Fibroblast of lung (primary cell): ENCODE measurements at regions not wholly inside any gene's neighbourhood (a gene's known extent, or its start where the extent isn't known, plus 50 kb on each side); places are given as distances from the start of the nearest gene placed in this dataset.
A peak's percentile ranks its signal among the peaks of the same experiment; 100 is the strongest.
"Not testable (repeated sequence)": the region's sequence is repeated elsewhere in the genome, so short reads cannot be mapped to it uniquely, and the experiment has no call there.

Experiments
- DNase-seq, 2 donors: peaks; one replicate each; pipeline versions ENCODE4 v3.0.0 to v3.0.0-alpha.2; 2010; ENCODE audit warnings: low read depth in 2 of 2
- H2AFZ ChIP-seq: 2 replicates; pipeline ENCODE4 v1.5.1; 2012; ENCODE audit warnings: low read length, control low read depth, inconsistent platforms
- H3K27ac ChIP-seq: 2 replicates; pipeline ENCODE4 v1.5.1; 2011; ENCODE audit warnings: low read length, control low read depth; ENCODE audit not compliant: insufficient read depth
- H3K27me3 ChIP-seq: 2 replicates; pipeline ENCODE4 v1.5.1; 2011; ENCODE audit warnings: mild to moderate bottlenecking, low read length; ENCODE audit not compliant: control insufficient read depth, insufficient read depth
- H3K36me3 ChIP-seq: 2 replicates; pipeline ENCODE4 v1.5.1; 2011; ENCODE audit warnings: low read length; ENCODE audit not compliant: control insufficient read depth, insufficient read depth
- H3K4me1 ChIP-seq: 2 replicates; pipeline ENCODE4 v1.5.1; 2011; ENCODE audit warnings: low read length; ENCODE audit not compliant: control insufficient read depth, insufficient read depth; ENCODE audit errors: extremely low read depth
- H3K4me2 ChIP-seq: 2 replicates; pipeline ENCODE4 v1.5.1; 2011; ENCODE audit warnings: low read length, control low read depth; ENCODE audit not compliant: insufficient read depth; ENCODE audit errors: extremely low read depth
- H3K4me3 ChIP-seq, 4 experiments: fragments of 200-600 bp in 1 of 4; sonication (generic) in 1 of 4; replicated peaks in 1 of 4; 2 replicates each; pipeline ENCODE4 v1.5.1; 2011 to 2016; ENCODE audit warnings: low read length in 4 of 4, low read depth in 3 of 4, mild to moderate bottlenecking in 3 of 4, control low read depth in 2 of 4, inconsistent platforms in 1 of 4, mixed read lengths in 1 of 4; ENCODE audit not compliant: insufficient read depth in 1 of 4; ENCODE audit errors: control extremely low read depth in 1 of 4
- H3K79me2 ChIP-seq: 2 replicates; pipeline ENCODE4 v1.5.1; 2012; ENCODE audit warnings: mild to moderate bottlenecking, low read length, inconsistent platforms; ENCODE audit not compliant: control insufficient read depth, insufficient read depth
- H3K9ac ChIP-seq: 2 replicates; pipeline ENCODE4 v1.5.1; 2011; ENCODE audit warnings: mild to moderate bottlenecking, low read length, control low read depth; ENCODE audit not compliant: insufficient read depth
- H3K9me3 ChIP-seq: 2 replicates; pipeline ENCODE4 v1.5.1; 2012; ENCODE audit warnings: low read depth, low read length; ENCODE audit not compliant: control insufficient read depth, insufficient read depth
- H4K20me1 ChIP-seq: 2 replicates; pipeline ENCODE4 v1.5.1; 2011; ENCODE audit warnings: low read length; ENCODE audit not compliant: control insufficient read depth, insufficient read depth; ENCODE audit errors: extremely low read depth
- EZH2 ChIP-seq: IDR thresholded peaks from 2 replicates; pipeline ENCODE4 v1.5.1; 2012; ENCODE audit warnings: low read length, control low read depth, mild to moderate bottlenecking; ENCODE audit errors: missing control alignments
- TF ChIP-seq, protein P1 (sequence below), 2 donors: IDR thresholded peaks in 1 of 2; conservative IDR thresholded peaks in 1 of 2; 1 replicate in 1 of 2; 2 replicates in 1 of 2; pipeline ENCODE4 v1.5.1; 2011 to 2012; ENCODE audit warnings: low read length in 2 of 2, control low read depth in 1 of 2, inconsistent platforms in 1 of 2, low read depth in 1 of 2, mild to moderate bottlenecking in 1 of 2

DNA sequence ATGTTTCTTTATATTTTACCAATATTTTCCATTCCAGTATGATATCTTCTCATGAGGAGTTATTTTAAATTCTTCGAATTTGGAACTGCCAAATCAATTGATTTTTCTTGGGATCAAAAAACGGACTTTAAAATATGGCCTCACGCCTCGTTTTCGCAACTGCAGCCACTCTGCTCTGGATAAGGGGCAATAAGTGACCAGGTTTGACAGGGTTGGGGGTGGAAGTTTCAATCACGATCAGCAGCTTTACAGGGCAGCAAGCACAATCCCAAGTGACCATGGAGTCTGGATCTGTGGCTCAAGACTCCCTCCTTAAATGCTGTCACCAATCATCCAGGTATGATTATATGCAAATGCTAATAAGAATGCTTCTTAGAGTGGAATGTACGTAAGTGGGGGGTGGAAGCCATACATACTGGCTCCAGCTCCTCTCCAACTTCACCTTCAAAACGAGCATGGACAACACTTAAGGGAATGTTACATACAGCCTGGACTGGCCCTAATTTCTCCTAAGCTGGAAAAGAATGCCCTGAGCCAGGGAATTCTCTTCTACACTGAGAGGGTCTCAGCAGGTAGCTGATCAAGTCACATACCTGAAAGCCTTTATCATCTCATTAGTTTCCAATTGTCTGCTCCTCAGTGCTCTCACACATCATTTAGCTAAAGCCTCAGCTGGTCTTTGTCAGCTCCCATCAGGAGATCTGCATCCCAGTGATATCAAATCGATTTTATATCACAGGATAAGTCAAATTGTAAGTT is 176.9 kb upstream of the DCAF8L1 start:
- Histone ChIP-seq H3K4me3 (no peak overlapping the region), H3K4me2 (no peak overlapping the region), H3K27me3 (no peaks in the 10 kb centered on the region), H3K9ac (no peak overlapping the region), H3K79me2 (no peaks in the 10 kb centered on the region), H4K20me1 (no peaks in the 10 kb centered on the region), H3K9me3 (no peaks in the 10 kb centered on the region), H2AFZ (no peak overlapping the region), H3K36me3 (no peaks in the 10 kb centered on the region), H3K4me1 (no peaks in the 10 kb centered on the region), H3K27ac (no peak overlapping the region)
- DNase-seq = no peak
- TF ChIP-seq EZH2 = no peak
- TF ChIP-seq, protein P1, sequence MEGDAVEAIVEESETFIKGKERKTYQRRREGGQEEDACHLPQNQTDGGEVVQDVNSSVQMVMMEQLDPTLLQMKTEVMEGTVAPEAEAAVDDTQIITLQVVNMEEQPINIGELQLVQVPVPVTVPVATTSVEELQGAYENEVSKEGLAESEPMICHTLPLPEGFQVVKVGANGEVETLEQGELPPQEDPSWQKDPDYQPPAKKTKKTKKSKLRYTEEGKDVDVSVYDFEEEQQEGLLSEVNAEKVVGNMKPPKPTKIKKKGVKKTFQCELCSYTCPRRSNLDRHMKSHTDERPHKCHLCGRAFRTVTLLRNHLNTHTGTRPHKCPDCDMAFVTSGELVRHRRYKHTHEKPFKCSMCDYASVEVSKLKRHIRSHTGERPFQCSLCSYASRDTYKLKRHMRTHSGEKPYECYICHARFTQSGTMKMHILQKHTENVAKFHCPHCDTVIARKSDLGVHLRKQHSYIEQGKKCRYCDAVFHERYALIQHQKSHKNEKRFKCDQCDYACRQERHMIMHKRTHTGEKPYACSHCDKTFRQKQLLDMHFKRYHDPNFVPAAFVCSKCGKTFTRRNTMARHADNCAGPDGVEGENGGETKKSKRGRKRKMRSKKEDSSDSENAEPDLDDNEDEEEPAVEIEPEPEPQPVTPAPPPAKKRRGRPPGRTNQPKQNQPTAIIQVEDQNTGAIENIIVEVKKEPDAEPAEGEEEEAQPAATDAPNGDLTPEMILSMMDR (conservative IDR thresholded peaks at IDR 0.05 in 1 of 2, IDR thresholded peaks at IDR 0.05 in 1 of 2; ENCODE audit: low read depth in 1 of 2, low read length in 2 of 2) = no peak

DNA sequence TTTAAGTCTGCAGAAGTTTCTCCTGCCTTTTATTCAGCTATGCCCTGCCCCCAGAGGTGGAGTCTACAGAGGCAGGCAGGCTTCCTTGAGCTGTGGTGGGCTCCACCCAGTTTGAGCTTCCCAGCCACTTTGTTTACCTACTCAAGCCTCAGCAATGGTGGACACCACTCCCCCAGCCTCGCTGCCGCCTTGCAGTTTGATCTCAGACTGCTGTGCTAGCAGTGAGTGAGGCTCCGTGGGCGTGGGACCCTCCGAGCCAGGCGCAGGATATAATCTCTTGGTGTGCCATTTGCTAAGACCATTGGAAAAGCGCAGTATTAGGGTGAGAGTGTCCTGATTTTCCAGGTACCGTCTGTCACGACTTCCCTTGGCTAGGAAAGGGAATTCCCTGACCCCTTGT is 171.0 kb upstream of the DCAF8L1 start:
- H3K9ac ChIP-seq, H3K4me2 ChIP-seq, H2AFZ ChIP-seq, H4K20me1 ChIP-seq, DNase-seq, H3K9me3 ChIP-seq, H3K27ac ChIP-seq, H3K27me3 ChIP-seq, H3K4me1 ChIP-seq, H3K79me2 ChIP-seq, H3K4me3 ChIP-seq, H3K36me3 ChIP-seq: not testable (repeated sequence)

DNA sequence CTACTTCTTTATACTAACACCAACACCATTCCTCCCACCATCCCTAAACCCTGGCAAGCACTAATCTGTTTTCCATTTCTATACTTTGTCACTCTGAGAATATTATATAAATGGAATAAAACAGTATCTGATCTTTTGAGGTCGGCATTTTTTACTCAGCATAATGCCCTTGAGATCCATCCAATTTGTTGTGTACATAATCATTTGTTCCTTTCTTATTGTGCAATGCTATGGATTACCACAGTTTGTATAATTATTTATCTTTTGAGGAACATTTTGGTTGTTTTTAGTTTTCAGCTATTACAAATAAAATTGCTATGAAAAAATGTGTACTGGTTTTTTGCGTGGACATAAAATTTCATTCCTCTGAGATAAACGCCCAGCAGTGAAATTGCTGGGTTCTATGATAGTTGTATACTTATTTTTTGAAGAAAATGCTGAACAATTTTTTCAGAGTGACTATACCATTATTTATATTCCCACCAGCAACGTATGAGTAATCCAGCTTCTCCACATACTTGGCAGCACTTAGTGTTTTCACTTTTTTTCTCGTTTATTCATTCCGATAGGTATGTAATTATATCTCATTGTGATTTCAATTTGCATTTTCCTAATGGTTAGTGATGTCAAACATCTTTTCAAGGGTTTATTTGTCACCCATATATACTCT is 154.3 kb upstream of the DCAF8L1 start:
- Histone ChIP-seq H3K4me1 (no peaks in the 10 kb centered on the region), H3K27me3 (no peaks in the 10 kb centered on the region), H3K36me3 (no peaks in the 10 kb centered on the region), H2AFZ (no peak overlapping the region), H3K4me2 (no peak overlapping the region), H3K9me3 (no peaks in the 10 kb centered on the region), H3K4me3 (no peak overlapping the region), H4K20me1 (no peaks in the 10 kb centered on the region), H3K27ac (no peak overlapping the region), H3K79me2 (no peaks in the 10 kb centered on the region), H3K9ac (no peak overlapping the region)
- DNase-seq = peak; percentile 66 to 73
- no peak for TF ChIP-seq EZH2
- TF ChIP-seq, protein P1 (conservative IDR thresholded peaks at IDR 0.05 in 1 of 2, IDR thresholded peaks at IDR 0.05 in 1 of 2; ENCODE audit: low read depth in 1 of 2, low read length in 2 of 2) = no peak
